ENCODE measurements at regions not wholly inside any gene's neighbourhood (a gene's known extent, or its start where the extent isn't known, plus 50 kb on each side); places are given as distances from the start of the nearest gene placed in this dataset.

DNA sequence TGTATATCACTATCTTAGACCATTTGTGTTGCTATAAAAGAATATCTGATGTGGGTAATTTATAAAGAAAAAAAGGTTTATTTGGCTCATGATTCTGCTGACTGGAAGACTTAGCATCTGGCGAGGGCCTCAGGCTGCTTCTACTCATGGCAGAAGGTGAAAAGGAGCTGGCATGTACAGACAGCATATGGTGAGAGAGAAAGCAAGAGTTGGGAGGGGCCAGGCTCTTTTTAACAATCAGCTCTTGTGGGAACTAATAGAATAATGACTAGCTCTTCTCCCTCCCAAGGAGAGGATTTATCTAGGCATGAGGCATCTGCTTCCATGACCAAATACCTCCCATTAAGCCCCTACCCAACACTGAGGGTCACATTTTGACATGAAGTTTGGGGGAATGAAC is 130.2 kb upstream of the SV2C start:
- no peak for FAIRE-seq
- no peak for DNase-seq (ENCODE audit: insufficient read length, low spot score)
- no peak for TF ChIP-seq POLR2A (IDR thresholded peaks at IDR 0.05; ENCODE audit: low read depth, low read length)
- TF ChIP-seq TAF1 (IDR thresholded peaks at IDR 0.05; ENCODE audit: low read depth, low read length) = no peak
- TF ChIP-seq SPI1 (IDR thresholded peaks at IDR 0.05; ENCODE audit: low read depth, low read length) = no peak
- TF ChIP-seq PAX5 (IDR thresholded peaks at IDR 0.05; ENCODE audit: insufficient read depth, low read length, severe bottlenecking) = no peak
- TF ChIP-seq POU2F2 (IDR thresholded peaks at IDR 0.05; ENCODE audit: low read depth, low read length) = no peak
- no peak for TF ChIP-seq POLR2AphosphoS5 (IDR thresholded peaks at IDR 0.05; ENCODE audit: low read depth, low read length)

DNA sequence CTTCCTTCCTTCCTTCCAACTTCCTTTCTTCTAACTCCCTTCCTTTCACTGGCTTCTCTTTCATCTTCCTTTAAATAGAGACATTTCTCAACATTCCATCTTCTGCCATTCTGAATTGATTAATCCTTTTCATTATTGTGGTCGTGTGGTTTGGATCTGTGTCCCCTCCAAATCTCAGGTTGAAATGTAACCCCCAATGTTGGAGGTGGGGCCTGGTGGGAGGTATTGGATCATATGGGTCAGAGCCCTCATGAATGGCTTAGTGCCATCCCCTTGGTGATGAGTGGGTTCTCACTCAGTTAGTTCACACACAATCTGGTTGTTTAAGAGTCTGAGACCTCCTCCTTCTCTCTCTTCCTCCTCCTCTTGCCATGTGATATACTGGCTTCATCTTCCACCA is 130.9 kb upstream of the SV2C start:
- no peak for FAIRE-seq
- TF ChIP-seq POLR2AphosphoS5 (IDR thresholded peaks at IDR 0.05; ENCODE audit: low read depth, low read length) = no peak
- no peak for TF ChIP-seq SPI1 (IDR thresholded peaks at IDR 0.05; ENCODE audit: low read depth, low read length)
- no peak for DNase-seq (ENCODE audit: insufficient read length, low spot score)

- TF ChIP-seq POU2F2 (IDR thresholded peaks at IDR 0.05; ENCODE audit: low read depth, low read length) = no peak
- no peak for TF ChIP-seq PAX5 (IDR thresholded peaks at IDR 0.05; ENCODE audit: insufficient read depth, low read length, severe bottlenecking)
- TF ChIP-seq POLR2A (IDR thresholded peaks at IDR 0.05; ENCODE audit: low read depth, low read length) = no peak
- no peak for TF ChIP-seq SPI1 (IDR thresholded peaks at IDR 0.05; ENCODE audit: low read depth, low read length)
- no peak for TF ChIP-seq TAF1 (IDR thresholded peaks at IDR 0.05; ENCODE audit: low read depth, low read length)
- no peak for TF ChIP-seq POLR2AphosphoS5 (IDR thresholded peaks at IDR 0.05; ENCODE audit: low read depth, low read length)
- no peak for FAIRE-seq
- DNase-seq (ENCODE audit: insufficient read length, low spot score) = no peak
Observed at GRCh38 chr5:75951716-75952115, 131.5 kb upstream of the SV2C start.

DNA sequence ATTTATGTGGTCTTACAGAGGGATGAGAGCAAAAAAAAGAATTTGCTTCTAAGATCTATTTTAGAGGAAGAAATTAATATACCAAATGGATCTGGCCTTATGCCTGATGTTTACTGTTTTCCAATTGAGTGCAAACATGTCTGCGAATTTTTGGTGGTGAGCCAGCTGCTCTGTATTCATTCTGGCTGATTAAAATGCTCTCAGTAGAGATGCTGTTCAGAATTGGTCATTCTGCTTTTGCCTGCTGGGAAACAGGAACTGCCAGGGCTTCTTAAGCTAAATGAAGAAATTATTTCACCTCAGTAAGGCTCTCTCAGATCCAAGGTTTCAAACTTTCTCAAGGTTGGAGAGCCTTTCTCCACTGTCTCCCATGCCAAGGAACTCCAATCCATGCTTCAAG is 132.0 kb upstream of the SV2C start:
- FAIRE-seq = no peak
- TF ChIP-seq PAX5 (IDR thresholded peaks at IDR 0.05; ENCODE audit: insufficient read depth, low read length, severe bottlenecking) = no peak
- no peak for TF ChIP-seq TAF1 (IDR thresholded peaks at IDR 0.05; ENCODE audit: low read depth, low read length)
- TF ChIP-seq POU2F2 (IDR thresholded peaks at IDR 0.05; ENCODE audit: low read depth, low read length) = no peak
- TF ChIP-seq SPI1 (IDR thresholded peaks at IDR 0.05; ENCODE audit: low read depth, low read length) = no peak
- TF ChIP-seq POLR2A (IDR thresholded peaks at IDR 0.05; ENCODE audit: low read depth, low read length) = no peak
- no peak for DNase-seq (ENCODE audit: insufficient read length, low spot score)

DNA sequence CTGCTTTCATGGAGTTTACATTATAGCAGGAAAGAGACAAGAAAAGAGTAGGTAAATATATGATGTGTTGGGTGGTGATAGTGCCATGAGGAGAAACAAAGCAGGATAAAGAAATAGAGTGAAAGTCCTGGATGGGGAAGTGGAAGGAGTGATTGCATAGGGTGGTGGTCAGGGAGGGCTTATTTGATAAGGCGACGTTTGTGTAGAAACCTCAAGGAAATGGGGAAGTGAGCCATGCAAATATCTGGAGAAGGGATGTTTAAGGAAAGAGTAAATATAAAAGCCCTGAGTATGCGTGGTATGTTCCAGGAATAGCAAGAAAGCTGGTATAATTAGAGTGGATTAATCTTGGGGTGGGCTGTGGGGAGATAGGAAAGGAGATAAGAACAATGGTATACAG is 134.7 kb upstream of the SV2C start:
- no peak for DNase-seq (ENCODE audit: insufficient read length, low spot score)
- FAIRE-seq = no peak
- TF ChIP-seq POLR2A (IDR thresholded peaks at IDR 0.05; ENCODE audit: low read depth, low read length) (no peak), SPI1 (IDR thresholded peaks at IDR 0.05; ENCODE audit: low read depth, low read length) (peak; percentile 48)

- no peak for FAIRE-seq
- no peak for TF ChIP-seq POLR2A (IDR thresholded peaks at IDR 0.05; ENCODE audit: low read depth, low read length)
- no peak for TF ChIP-seq POLR2AphosphoS5 (IDR thresholded peaks at IDR 0.05; ENCODE audit: low read depth, low read length)
- no peak for TF ChIP-seq TAF1 (IDR thresholded peaks at IDR 0.05; ENCODE audit: low read depth, low read length)
- no peak for TF ChIP-seq POU2F2 (IDR thresholded peaks at IDR 0.05; ENCODE audit: low read depth, low read length)
- TF ChIP-seq PAX5 (IDR thresholded peaks at IDR 0.05; ENCODE audit: insufficient read depth, low read length, severe bottlenecking) = no peak
- TF ChIP-seq SPI1 (IDR thresholded peaks at IDR 0.05; ENCODE audit: low read depth, low read length) = no peak
Observed at GRCh38 chr5:75940418-75940817, 142.8 kb upstream of the SV2C start.

DNA sequence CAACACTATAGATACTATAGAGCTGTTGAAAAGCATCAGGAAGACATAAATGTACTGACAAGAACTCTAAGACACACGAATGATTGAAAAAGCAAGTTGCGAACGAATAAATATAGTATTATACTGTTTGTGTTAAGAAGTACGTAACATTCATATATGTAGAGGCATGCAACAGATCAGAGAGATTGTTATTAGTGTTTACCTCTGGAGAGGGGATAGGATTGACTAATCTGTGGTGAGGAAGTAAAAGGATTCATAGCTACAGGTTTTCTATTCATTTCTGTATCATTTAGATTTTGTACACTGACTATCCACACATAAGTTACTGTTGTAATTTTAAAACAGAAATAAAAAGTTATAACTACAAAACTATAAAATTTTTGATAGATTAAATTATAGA is 147.6 kb upstream of the SV2C start:
- TF ChIP-seq PAX5 (IDR thresholded peaks at IDR 0.05; ENCODE audit: insufficient read depth, low read length, severe bottlenecking) (no peak), POLR2A (IDR thresholded peaks at IDR 0.05; ENCODE audit: low read depth, low read length) (no peak), TAF1 (IDR thresholded peaks at IDR 0.05; ENCODE audit: low read depth, low read length) (no peak), POU2F2 (IDR thresholded peaks at IDR 0.05; ENCODE audit: low read depth, low read length) (no peak), POLR2AphosphoS5 (IDR thresholded peaks at IDR 0.05; ENCODE audit: low read depth, low read length) (no peak), SPI1 (IDR thresholded peaks at IDR 0.05; ENCODE audit: low read depth, low read length) (no peak)
- DNase-seq (ENCODE audit: insufficient read length, low spot score) = no peak
- FAIRE-seq = no peak

More at GRCh38 chr5:75940418-75940817, 142.8 kb upstream of the SV2C start:
- no peak for DNase-seq (ENCODE audit: insufficient read length, low spot score)

DNA sequence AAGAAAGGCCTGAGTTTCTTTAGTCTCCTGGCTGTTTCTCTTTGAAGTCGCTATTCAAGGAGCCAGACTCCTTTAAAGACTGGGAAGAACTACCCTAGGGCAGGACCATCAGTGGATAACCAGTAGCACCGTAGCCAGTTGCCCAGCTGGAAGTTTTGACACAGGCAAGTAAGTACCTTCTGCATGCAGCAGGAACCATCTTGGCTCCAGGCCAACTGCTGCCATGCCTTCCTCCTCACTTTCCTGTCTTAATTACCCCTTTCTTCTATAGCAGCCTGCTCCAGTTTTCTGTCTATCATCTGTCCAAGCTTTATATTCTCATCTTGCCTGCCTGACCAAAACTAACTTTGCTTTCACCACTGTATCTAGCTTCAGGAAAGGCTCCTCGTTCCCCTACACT is 149.7 kb upstream of the SV2C start:
- TF ChIP-seq POLR2A (IDR thresholded peaks at IDR 0.05; ENCODE audit: low read depth, low read length) (no peak), POLR2AphosphoS5 (IDR thresholded peaks at IDR 0.05; ENCODE audit: low read depth, low read length) (no peak), PAX5 (IDR thresholded peaks at IDR 0.05; ENCODE audit: insufficient read depth, low read length, severe bottlenecking) (no peak), SPI1 (IDR thresholded peaks at IDR 0.05; ENCODE audit: low read depth, low read length) (no peak), TAF1 (IDR thresholded peaks at IDR 0.05; ENCODE audit: low read depth, low read length) (no peak)
- FAIRE-seq (no peak), DNase-seq (ENCODE audit: insufficient read length, low spot score) (no peak)

- peak; percentile 5 for FAIRE-seq
Observed at GRCh38 chr5:75931175-75931574, 152.0 kb upstream of the SV2C start.

DNA sequence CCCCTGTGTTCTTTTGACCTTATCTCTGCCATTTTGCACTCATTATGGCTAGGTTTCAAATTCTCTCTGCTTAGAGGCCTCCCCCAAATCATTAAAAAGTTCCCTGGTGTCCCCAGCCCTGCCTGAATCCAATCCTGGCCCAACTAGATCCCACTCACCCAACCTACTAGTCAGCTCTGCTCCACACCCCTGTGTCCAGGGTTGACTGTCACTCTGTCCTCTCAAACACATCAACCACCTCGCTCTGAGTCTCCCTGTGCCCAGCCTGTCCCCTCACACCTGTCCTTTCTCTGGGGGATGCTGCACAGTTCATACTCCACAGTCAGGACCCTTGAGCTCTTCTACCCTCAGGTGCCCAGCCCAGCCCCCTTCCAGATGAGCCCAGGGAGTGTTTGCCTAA is 154.2 kb upstream of the SV2C start:
- DNase-seq (ENCODE audit: insufficient read length, low spot score) (no peak), FAIRE-seq (no peak)
- TF ChIP-seq SPI1 (IDR thresholded peaks at IDR 0.05; ENCODE audit: low read depth, low read length) (no peak), POU2F2 (IDR thresholded peaks at IDR 0.05; ENCODE audit: low read depth, low read length) (no peak), TAF1 (IDR thresholded peaks at IDR 0.05; ENCODE audit: low read depth, low read length) (no peak), PAX5 (IDR thresholded peaks at IDR 0.05; ENCODE audit: insufficient read depth, low read length, severe bottlenecking) (no peak), POLR2AphosphoS5 (IDR thresholded peaks at IDR 0.05; ENCODE audit: low read depth, low read length) (no peak), POLR2A (IDR thresholded peaks at IDR 0.05; ENCODE audit: low read depth, low read length) (no peak)

More at GRCh38 chr5:75931175-75931574, 152.0 kb upstream of the SV2C start:
- DNase-seq (ENCODE audit: insufficient read length, low spot score) = no peak
- no peak for TF ChIP-seq POLR2A (IDR thresholded peaks at IDR 0.05; ENCODE audit: low read depth, low read length)
- TF ChIP-seq TAF1 (IDR thresholded peaks at IDR 0.05; ENCODE audit: low read depth, low read length) = no peak
- TF ChIP-seq POU2F2 (IDR thresholded peaks at IDR 0.05; ENCODE audit: low read depth, low read length) = no peak

DNA sequence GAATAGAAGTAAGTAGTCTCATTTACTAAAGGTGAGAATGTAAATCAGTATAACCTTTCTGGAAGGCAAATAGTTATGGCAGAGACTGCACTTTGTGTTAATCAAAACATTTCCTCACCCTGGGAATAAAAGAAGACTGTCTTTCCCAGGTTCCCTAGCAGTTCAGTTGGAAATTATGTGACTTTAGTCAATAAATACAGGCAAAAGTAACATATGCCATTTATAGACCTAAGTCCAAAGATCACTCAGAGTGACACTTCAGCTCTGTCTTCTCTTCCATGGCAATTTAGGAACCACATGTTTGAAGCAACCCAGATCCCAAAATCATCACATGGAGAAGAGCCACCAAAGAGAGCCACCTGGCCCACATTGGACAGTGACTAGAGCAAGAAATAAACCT is 160.7 kb upstream of the SV2C start:
- FAIRE-seq (no peak), DNase-seq (ENCODE audit: insufficient read length, low spot score) (no peak)
- TF ChIP-seq POLR2A (IDR thresholded peaks at IDR 0.05; ENCODE audit: low read depth, low read length) (no peak), POLR2AphosphoS5 (IDR thresholded peaks at IDR 0.05; ENCODE audit: low read depth, low read length) (no peak)

All from GM12891 (cell line).